Vagina (tissue), 2 donors: ENCODE measurements at regions not wholly inside any gene's neighbourhood (a gene's known extent, or its start where the extent isn't known, plus 50 kb on each side); places are given as distances from the start of the nearest gene placed in this dataset.

Source experiments
- CTCF ChIP-seq, 3 experiments: fragments of 450-650 bp in 2 of 3; fragments of 200-600 bp in 1 of 3; sonication (generic) in 1 of 3; IDR thresholded peaks; one replicate each; pipeline ENCODE4 v1.5.1; 2017 to 2019; ENCODE audit warnings: antibody characterized with exemption in 3 of 3, mild to moderate bottlenecking in 2 of 3, moderate library complexity in 2 of 3
- POLR2A ChIP-seq, 2 donors: fragments of 450-650 bp; IDR thresholded peaks; one replicate each; pipeline ENCODE4 v1.6.1; 2017; ENCODE audit warnings: antibody characterized with exemption in 2 of 2, mild to moderate bottlenecking in 2 of 2, moderate library complexity in 2 of 2

DNA sequence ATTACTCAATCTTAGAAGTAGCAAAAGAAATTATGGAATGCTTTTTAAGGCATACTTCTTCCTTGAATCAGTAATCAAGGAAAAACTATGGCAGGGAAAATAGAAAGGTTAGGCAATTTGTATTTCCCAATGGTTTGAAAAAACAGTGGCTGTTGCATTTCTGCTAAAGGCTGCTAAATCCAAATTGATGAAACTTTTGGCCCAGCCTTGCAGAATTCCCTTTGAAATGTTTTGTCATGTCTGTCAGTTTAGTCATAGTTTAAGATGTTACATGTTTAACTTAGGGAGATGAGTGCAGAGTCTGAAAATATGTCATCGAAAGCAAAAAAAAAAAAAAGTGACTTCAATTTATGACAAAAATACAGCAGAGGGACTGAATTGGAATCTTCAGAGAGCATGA, 878.9 kb upstream of the WWC1 start:
- TF ChIP-seq POLR2A (IDR thresholded peaks at IDR 0.05) (no peak), CTCF (IDR thresholded peaks at IDR 0.05) (no peak)
